ENCODE measurements at regions not wholly inside any gene's neighbourhood (a gene's known extent, or its start where the extent isn't known, plus 50 kb on each side); places are given as distances from the start of the nearest gene placed in this dataset.

DNA sequence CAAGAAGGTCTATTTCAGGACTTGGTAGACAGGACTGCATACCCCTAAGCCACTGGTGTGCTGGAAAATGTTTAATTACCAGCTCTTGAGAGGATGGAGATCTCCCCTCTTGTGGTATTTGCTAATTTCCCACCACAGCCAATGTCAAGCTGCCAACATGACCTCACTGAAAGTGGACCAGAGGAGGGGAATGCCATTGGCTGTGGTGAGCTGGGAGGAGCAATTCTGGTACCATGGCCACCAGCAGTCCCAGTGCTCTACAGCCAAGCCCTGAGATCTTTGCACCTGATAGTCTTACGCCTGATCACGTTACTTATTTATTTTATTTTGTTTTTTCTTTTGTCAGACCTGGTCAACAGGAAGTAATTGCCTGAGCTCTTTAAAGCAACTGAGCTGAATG, 82.5 kb upstream of the BCL6 start:
- Histone ChIP-seq H3K4me1 (ENCODE audit: control insufficient read depth in 4 of 4, insufficient read depth in 4 of 4, low read length in 3 of 4) (no peaks in the 10 kb centered on the region), H3K4me3 (ENCODE audit: low read depth in 1 of 3, low read length in 3 of 3) (no peak overlapping the region), H3K9ac (ENCODE audit: low read depth in 1 of 2, low read length in 2 of 2) (no peak overlapping the region), H3K9me3 (ENCODE audit: control insufficient read depth in 4 of 4, low read length in 3 of 4) (no peaks in the 10 kb centered on the region), H3K36me3 (ENCODE audit: control insufficient read depth in 4 of 4, insufficient read depth in 3 of 4, low read depth in 1 of 4, low read length in 3 of 4) (no peaks in the 10 kb centered on the region), H3K27me3 (ENCODE audit: control insufficient read depth in 4 of 4, insufficient read depth in 4 of 4, low read length in 3 of 4) (no peaks in the 10 kb centered on the region), H3K27ac (ENCODE audit: low read depth in 1 of 2, low read length in 2 of 2) (no peak overlapping the region)
- 80% methylated on average over 2 of the region's 2 CpGs for WGBS
- TF ChIP-seq YY1 (IDR thresholded peaks at IDR 0.05) (no peak), FOXA1 (IDR thresholded peaks at IDR 0.05) (no peak)
- no peak for DNase-seq (ENCODE audit: low spot score)

DNA sequence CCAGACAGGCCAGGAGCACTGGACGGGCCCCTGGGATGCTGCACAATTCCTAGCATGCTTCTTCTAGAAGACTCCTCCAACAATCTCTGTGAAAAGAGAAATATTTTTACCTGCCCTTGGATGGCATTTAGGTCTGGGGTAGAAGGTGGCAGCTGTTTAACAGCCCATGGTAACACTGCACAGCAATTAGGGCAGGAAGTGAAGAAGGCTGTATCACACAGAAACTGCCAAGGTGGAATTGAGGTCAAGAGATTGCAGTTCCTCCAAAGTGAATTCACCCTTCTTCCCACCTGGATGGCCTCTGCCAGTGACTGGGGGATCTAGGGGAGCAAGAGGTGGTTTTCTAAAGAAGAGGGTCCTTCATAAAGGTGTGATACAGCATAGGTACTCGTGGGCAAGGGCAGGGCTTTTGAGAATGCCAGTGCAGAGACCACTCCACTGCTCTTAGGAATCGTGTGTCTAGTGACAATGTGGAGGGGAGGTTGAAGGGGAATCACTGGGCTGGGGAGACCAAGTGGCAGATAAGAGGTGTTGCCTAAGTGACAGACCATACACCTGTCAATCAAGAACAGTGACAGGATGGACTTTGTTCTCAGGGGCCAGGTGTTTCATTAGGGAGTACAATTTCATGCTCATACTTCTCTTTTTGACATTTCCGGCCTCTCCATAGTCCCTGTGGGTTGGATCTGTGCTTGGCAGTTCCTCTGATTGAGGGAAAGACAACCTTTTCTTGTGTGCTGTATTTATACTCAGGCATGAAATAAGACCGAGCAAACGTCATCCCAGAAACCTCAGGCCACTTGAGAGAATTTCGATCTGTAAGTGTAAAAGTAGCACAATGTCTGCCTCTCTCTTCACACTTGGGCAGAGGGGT, 83.5 kb upstream of the BCL6 start:
- TF ChIP-seq NR2F2 (IDR thresholded peaks at IDR 0.05), result no peak
- no peak for TF ChIP-seq HNF4A (conservative IDR thresholded peaks at IDR 0.05)
- TF ChIP-seq TAF1 (conservative IDR thresholded peaks at IDR 0.05), result no peak
- no peak for TF ChIP-seq CTCF (IDR thresholded peaks at IDR 0.05; ENCODE audit: low read depth, low read length, missing input control)
- no peak for TF ChIP-seq RXRA (IDR thresholded peaks at IDR 0.05)
- TF ChIP-seq ATF3 (IDR thresholded peaks at IDR 0.05), result no peak
- TF ChIP-seq RAD21 (IDR thresholded peaks at IDR 0.05), result no peak
- no peak for TF ChIP-seq JUND (IDR thresholded peaks at IDR 0.05)
- TF ChIP-seq EGR1 (IDR thresholded peaks at IDR 0.05; ENCODE audit: low read depth in 2 of 2), result no peak
- no peak for TF ChIP-seq SP1 (IDR thresholded peaks at IDR 0.05)
- TF ChIP-seq HNF4G (IDR thresholded peaks at IDR 0.05), result no peak
- TF ChIP-seq ZBTB33 (IDR thresholded peaks at IDR 0.05), result no peak
- no peak for TF ChIP-seq FOXA2 (IDR thresholded peaks at IDR 0.05)
- TF ChIP-seq FOXA1 (IDR thresholded peaks at IDR 0.05), result no peak
- TF ChIP-seq, protein P1, sequence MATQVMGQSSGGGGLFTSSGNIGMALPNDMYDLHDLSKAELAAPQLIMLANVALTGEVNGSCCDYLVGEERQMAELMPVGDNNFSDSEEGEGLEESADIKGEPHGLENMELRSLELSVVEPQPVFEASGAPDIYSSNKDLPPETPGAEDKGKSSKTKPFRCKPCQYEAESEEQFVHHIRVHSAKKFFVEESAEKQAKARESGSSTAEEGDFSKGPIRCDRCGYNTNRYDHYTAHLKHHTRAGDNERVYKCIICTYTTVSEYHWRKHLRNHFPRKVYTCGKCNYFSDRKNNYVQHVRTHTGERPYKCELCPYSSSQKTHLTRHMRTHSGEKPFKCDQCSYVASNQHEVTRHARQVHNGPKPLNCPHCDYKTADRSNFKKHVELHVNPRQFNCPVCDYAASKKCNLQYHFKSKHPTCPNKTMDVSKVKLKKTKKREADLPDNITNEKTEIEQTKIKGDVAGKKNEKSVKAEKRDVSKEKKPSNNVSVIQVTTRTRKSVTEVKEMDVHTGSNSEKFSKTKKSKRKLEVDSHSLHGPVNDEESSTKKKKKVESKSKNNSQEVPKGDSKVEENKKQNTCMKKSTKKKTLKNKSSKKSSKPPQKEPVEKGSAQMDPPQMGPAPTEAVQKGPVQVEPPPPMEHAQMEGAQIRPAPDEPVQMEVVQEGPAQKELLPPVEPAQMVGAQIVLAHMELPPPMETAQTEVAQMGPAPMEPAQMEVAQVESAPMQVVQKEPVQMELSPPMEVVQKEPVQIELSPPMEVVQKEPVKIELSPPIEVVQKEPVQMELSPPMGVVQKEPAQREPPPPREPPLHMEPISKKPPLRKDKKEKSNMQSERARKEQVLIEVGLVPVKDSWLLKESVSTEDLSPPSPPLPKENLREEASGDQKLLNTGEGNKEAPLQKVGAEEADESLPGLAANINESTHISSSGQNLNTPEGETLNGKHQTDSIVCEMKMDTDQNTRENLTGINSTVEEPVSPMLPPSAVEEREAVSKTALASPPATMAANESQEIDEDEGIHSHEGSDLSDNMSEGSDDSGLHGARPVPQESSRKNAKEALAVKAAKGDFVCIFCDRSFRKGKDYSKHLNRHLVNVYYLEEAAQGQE (IDR thresholded peaks at IDR 0.05), result no peak
- H3K27me3 ChIP-seq (ENCODE audit: control insufficient read depth in 4 of 4, insufficient read depth in 4 of 4, low read length in 3 of 4), result no peaks in the 10 kb centered on the region
- no peak overlapping the region for H3K4me3 ChIP-seq (ENCODE audit: low read depth in 1 of 3, low read length in 3 of 3)
- no peaks in the 10 kb centered on the region for H3K36me3 ChIP-seq (ENCODE audit: control insufficient read depth in 4 of 4, insufficient read depth in 3 of 4, low read depth in 1 of 4, low read length in 3 of 4)
- H3K9me3 ChIP-seq (ENCODE audit: control insufficient read depth in 4 of 4, low read length in 3 of 4), result no peaks in the 10 kb centered on the region
- DNase-seq (ENCODE audit: low spot score), result no peak
- no peaks in the 10 kb centered on the region for H3K4me1 ChIP-seq (ENCODE audit: control insufficient read depth in 4 of 4, insufficient read depth in 4 of 4, low read length in 3 of 4)
- H3K9ac ChIP-seq (ENCODE audit: low read depth in 1 of 2, low read length in 2 of 2), result no peak overlapping the region
- 81% methylated on average over 7 of the region's 7 CpGs for WGBS
- no peak overlapping the region for H3K27ac ChIP-seq (ENCODE audit: low read depth in 1 of 2, low read length in 2 of 2)

Measured in liver (tissue), 8 donors.